VCaP (cell line): ENCODE measurements at regions not wholly inside any gene's neighbourhood (a gene's known extent, or its start where the extent isn't known, plus 50 kb on each side); places are given as distances from the start of the nearest gene placed in this dataset.

ENCODE experiments used
- H3K27ac ChIP-seq: fragments of 450-650 bp; 2 replicates; pipeline ENCODE4 v1.5.1; 2017
- TF ChIP-seq, protein P1 (sequence below): fragments of 450-650 bp; conservative IDR thresholded peaks from 2 replicates; pipeline ENCODE4 v1.5.1; 2017; ENCODE audit warnings: mild to moderate bottlenecking, moderate library complexity

GRCh38 chr15:46766021-46766420, 951.3 kb upstream of the SEMA6D start:
- TF ChIP-seq, protein P1, sequence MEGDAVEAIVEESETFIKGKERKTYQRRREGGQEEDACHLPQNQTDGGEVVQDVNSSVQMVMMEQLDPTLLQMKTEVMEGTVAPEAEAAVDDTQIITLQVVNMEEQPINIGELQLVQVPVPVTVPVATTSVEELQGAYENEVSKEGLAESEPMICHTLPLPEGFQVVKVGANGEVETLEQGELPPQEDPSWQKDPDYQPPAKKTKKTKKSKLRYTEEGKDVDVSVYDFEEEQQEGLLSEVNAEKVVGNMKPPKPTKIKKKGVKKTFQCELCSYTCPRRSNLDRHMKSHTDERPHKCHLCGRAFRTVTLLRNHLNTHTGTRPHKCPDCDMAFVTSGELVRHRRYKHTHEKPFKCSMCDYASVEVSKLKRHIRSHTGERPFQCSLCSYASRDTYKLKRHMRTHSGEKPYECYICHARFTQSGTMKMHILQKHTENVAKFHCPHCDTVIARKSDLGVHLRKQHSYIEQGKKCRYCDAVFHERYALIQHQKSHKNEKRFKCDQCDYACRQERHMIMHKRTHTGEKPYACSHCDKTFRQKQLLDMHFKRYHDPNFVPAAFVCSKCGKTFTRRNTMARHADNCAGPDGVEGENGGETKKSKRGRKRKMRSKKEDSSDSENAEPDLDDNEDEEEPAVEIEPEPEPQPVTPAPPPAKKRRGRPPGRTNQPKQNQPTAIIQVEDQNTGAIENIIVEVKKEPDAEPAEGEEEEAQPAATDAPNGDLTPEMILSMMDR = no peak

GRCh38 chr15:46768287-46768686, 949.0 kb upstream of the SEMA6D start:
- H3K27ac ChIP-seq = no peak overlapping the region
- TF ChIP-seq, protein P1 = no peak

More at GRCh38 chr15:46766021-46766420, 951.3 kb upstream of the SEMA6D start:
- no peak overlapping the region for H3K27ac ChIP-seq

GRCh38 chr15:46773016-46773415, 944.3 kb upstream of the SEMA6D start:
- TF ChIP-seq, protein P1 = no peak
- no peak overlapping the region for H3K27ac ChIP-seq

DNA sequence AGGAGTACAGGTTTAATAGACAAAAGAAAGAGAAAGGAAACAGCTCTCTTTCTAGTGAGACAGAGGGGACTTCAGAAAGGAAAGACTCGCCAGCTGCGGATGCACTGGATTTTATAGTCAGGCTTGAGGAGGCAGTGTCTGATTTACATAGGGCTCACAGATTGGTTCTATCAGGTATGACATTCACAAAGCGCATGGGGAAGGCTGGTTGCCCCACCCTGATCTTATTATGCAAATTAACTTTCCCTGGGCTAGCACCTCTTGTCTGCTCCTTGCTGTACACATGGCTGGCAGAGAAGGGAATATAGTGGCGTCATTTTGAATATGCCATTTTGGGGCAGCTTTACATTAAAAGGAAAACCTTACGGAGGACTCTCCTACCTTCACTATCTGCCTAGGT, 938.4 kb upstream of the SEMA6D start:
- H3K27ac ChIP-seq = no peak overlapping the region
- TF ChIP-seq, protein P1 = no peak

- TF ChIP-seq, protein P1 = no peak
- H3K27ac ChIP-seq = no peak overlapping the region
These were observed 930.6 kb upstream of the SEMA6D start for GRCh38 chr15:46786590-46787285.

DNA sequence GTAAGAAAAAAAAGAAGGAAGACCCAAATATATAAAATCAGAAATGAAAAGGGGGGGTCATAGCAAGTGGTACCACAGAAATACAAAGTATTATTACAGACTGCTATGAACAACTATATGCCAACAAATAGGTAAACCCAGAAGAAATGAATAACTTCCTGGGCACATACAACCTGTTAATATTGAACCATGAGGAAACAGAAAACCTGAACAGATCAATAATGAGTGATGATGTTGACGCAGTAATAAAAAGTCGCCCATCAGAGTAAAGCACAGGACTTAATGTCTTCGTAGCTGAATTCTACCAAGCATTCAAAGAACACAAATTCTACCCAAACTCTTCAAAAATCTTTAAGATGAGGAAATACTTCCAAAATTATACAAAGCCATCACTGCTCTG, 921.6 kb upstream of the SEMA6D start:
- H3K27ac ChIP-seq = no peak overlapping the region
- TF ChIP-seq, protein P1 = no peak

DNA sequence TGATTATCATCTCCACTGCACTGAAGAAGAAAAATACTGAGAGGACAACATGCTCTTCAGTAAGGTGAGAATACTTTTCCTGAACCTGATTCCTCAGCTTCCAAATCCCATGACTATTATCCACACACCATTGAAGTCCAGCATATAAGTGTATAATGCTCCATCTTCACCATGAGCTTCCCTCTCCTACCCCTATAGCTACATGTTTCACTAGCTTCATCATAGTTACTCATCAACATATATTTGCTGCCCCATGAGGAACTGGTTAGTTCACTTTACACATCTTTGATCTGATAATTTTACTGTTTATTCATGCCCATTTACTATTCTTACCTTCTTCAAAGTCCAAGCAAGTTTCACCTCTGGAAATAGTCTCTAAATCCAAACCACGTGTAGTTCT, 908.5 kb upstream of the SEMA6D start:
- H3K27ac ChIP-seq = no peak overlapping the region
- TF ChIP-seq, protein P1 = no peak
